PC-9 (cell line): ENCODE measurements at regions not wholly inside any gene's neighbourhood (a gene's known extent, or its start where the extent isn't known, plus 50 kb on each side); places are given as distances from the start of the nearest gene placed in this dataset.

Experiments
- EZH2 ChIP-seq: fragments of 200-600 bp; sonication (generic); IDR thresholded peaks from 2 replicates; pipeline ENCODE4 v1.8.0; 2017; ENCODE audit warnings: antibody characterized with exemption, low read depth
- TF ChIP-seq, protein P1 (sequence below): fragments of 200-600 bp; sonication (generic); conservative IDR thresholded peaks from 2 replicates; pipeline ENCODE4 v1.6.1; 2017; ENCODE audit warnings: mixed run types, antibody characterized with exemption, mild to moderate bottlenecking, moderate library complexity

DNA sequence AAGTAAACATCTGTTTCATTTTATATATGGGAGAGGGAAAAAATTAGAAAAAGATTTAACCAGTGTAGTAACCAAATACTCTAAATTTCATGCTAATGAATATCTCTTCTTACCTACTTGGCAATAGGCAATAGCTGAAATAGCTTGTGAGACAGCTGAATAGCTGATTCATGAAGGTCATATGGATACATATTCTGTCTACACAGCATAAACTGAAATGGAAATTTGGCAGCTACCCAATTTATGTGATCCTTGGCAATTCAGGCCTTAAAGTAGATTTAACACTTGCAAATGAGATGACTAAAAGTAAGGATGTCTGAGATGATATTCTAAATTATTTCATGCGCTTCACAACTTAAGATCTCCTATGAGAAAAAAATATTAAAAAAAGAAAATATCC is 261.2 kb upstream of the SEMA3A start:
- TF ChIP-seq, protein P1, sequence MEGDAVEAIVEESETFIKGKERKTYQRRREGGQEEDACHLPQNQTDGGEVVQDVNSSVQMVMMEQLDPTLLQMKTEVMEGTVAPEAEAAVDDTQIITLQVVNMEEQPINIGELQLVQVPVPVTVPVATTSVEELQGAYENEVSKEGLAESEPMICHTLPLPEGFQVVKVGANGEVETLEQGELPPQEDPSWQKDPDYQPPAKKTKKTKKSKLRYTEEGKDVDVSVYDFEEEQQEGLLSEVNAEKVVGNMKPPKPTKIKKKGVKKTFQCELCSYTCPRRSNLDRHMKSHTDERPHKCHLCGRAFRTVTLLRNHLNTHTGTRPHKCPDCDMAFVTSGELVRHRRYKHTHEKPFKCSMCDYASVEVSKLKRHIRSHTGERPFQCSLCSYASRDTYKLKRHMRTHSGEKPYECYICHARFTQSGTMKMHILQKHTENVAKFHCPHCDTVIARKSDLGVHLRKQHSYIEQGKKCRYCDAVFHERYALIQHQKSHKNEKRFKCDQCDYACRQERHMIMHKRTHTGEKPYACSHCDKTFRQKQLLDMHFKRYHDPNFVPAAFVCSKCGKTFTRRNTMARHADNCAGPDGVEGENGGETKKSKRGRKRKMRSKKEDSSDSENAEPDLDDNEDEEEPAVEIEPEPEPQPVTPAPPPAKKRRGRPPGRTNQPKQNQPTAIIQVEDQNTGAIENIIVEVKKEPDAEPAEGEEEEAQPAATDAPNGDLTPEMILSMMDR, result no peak
- TF ChIP-seq EZH2, result no peak
